Smooth muscle cell (in vitro differentiated cells): ENCODE measurements at regions not wholly inside any gene's neighbourhood (a gene's known extent, or its start where the extent isn't known, plus 50 kb on each side); places are given as distances from the start of the nearest gene placed in this dataset.

Source experiments
- DNase-seq: peaks from one replicate; lab custom pipeline; 2025; ENCODE audit not compliant: unreplicated experiment; lab: John Stamatoyannopoulos, UW
- H2AFZ ChIP-seq: fragments of 200-600 bp; sonication (generic); 2 replicates; pipeline ENCODE4 v1.6.0; 2016; ENCODE audit warnings: antibody characterized with exemption, low read depth, mild to moderate bottlenecking
- H3F3A ChIP-seq: fragments of 200-600 bp; sonication (generic); 2 replicates; pipeline ENCODE4 v1.6.0; 2017; ENCODE audit warnings: antibody characterized with exemption, low read depth
- H3K27ac ChIP-seq: fragments of 200-600 bp; sonication (generic); 2 replicates; pipeline ENCODE4 v1.5.1; 2016; ENCODE audit warnings: low read depth, mild to moderate bottlenecking
- H3K27me3 ChIP-seq: fragments of 200-600 bp; sonication (generic); 2 replicates; pipeline ENCODE4 v1.6.1; 2016; ENCODE audit warnings: low read depth, mild to moderate bottlenecking
- H3K36me3 ChIP-seq: fragments of 200-600 bp; sonication (generic); 2 replicates; pipeline ENCODE4 v1.5.1; 2016; ENCODE audit warnings: low read depth
- H3K4me1 ChIP-seq: fragments of 200-600 bp; sonication (generic); 2 replicates; pipeline ENCODE4 v1.5.1; 2016; ENCODE audit warnings: low read depth
- H3K4me2 ChIP-seq: fragments of 200-600 bp; sonication (generic); 2 replicates; pipeline ENCODE4 v1.6.0; 2016; ENCODE audit warnings: mild to moderate bottlenecking
- H3K4me3 ChIP-seq: fragments of 200-600 bp; sonication (generic); 2 replicates; pipeline ENCODE4 v1.5.1; 2016; ENCODE audit warnings: mild to moderate bottlenecking
- H3K79me2 ChIP-seq: fragments of 200-600 bp; sonication (generic); 2 replicates; pipeline ENCODE4 v1.6.0; 2016; ENCODE audit warnings: low read depth, mild to moderate bottlenecking
- H3K9ac ChIP-seq: fragments of 200-600 bp; sonication (generic); 2 replicates; pipeline ENCODE4 v1.6.0; 2016; ENCODE audit warnings: low read depth
- H3K9me3 ChIP-seq: fragments of 200-600 bp; sonication (generic); replicated peaks from 2 replicates; pipeline ENCODE4 v1.5.1; 2016; ENCODE audit warnings: low read depth
- H4K20me1 ChIP-seq: fragments of 200-600 bp; sonication (generic); 2 replicates; pipeline ENCODE4 v1.6.0; 2016; ENCODE audit warnings: low read depth
- WGBS: methylation state at CpG from one replicate; pipeline ENCODE4 v1.1.7; 2016; ENCODE audit warnings: low lambda C conversion rate; 5-methylcytosine and 5-hydroxymethylcytosine counted together
- TF ChIP-seq, protein P1 (sequence below): fragments of 200-600 bp; sonication (generic); IDR thresholded peaks from 2 replicates; pipeline ENCODE4 v1.5.1; 2017; ENCODE audit warnings: borderline replicate concordance, mild to moderate bottlenecking, antibody characterized with exemption; ENCODE audit not compliant: insufficient read depth, poor library complexity, severe bottlenecking

DNA sequence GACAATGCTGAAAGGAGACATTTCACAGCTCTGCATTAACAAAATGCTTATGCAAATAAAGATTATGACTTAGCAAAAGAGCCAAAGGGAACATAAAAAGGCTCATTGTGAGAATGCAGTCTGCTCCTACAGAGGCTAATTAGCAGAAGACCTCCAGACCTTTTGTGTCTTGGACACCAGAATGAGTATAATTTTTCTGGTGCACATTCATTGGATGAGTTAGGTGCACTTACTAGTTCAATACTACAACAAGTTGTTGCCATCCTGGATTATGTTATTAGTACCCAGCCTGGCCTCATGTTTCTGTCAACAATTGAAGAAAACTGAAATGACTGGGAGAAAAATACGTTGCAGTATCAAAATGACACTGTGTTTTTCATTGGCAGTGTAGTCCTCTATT is 613.2 kb upstream of the CHORDC1 start:
- no peak for DNase-seq
- Histone ChIP-seq H3K9me3 (no peaks in the 10 kb centered on the region), H4K20me1 (no peaks in the 10 kb centered on the region), H3K4me3 (no peak overlapping the region), H3K27ac (no peak overlapping the region), H3K4me2 (no peak overlapping the region), H3K36me3 (no peaks in the 10 kb centered on the region), H3K4me1 (no peaks in the 10 kb centered on the region), H2AFZ (no peak overlapping the region), H3K79me2 (no peaks in the 10 kb centered on the region), H3K9ac (no peak overlapping the region), H3F3A (no peaks in the 10 kb centered on the region), H3K27me3 (no peaks in the 10 kb centered on the region)
- TF ChIP-seq, protein P1, sequence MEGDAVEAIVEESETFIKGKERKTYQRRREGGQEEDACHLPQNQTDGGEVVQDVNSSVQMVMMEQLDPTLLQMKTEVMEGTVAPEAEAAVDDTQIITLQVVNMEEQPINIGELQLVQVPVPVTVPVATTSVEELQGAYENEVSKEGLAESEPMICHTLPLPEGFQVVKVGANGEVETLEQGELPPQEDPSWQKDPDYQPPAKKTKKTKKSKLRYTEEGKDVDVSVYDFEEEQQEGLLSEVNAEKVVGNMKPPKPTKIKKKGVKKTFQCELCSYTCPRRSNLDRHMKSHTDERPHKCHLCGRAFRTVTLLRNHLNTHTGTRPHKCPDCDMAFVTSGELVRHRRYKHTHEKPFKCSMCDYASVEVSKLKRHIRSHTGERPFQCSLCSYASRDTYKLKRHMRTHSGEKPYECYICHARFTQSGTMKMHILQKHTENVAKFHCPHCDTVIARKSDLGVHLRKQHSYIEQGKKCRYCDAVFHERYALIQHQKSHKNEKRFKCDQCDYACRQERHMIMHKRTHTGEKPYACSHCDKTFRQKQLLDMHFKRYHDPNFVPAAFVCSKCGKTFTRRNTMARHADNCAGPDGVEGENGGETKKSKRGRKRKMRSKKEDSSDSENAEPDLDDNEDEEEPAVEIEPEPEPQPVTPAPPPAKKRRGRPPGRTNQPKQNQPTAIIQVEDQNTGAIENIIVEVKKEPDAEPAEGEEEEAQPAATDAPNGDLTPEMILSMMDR: no peak
- 65% methylated on average over 1 of the region's 1 CpG for WGBS

DNA sequence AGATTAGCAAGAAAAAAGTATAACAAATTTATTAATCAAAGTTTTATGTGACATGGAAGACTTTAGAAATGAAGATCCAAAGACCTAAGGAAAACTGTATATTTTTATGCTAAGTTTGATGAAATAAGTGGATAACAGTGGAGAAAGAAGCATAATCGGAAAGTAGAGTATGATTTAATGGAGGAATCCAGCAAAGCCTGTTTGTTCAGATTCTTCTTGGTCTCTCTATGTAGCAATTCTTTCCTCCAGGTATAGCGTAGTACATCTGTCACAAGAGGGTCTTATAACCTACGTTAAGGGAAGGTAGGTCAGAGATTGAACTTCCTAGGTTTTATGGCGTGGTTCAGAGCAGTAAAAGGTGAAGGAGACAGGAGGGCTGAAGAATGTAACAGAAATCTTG is 600.6 kb upstream of the CHORDC1 start:
- H3K9ac ChIP-seq: no peak overlapping the region
- no peak overlapping the region for H3K4me3 ChIP-seq
- H3K4me2 ChIP-seq: no peak overlapping the region
- H2AFZ ChIP-seq: no peak overlapping the region
- no peaks in the 10 kb centered on the region for H3K9me3 ChIP-seq
- no peak for DNase-seq
- H3K27me3 ChIP-seq: no peaks in the 10 kb centered on the region
- WGBS: 63% methylated on average over 4 of the region's 4 CpGs
- TF ChIP-seq, protein P1: no peak
- H3K4me1 ChIP-seq: peaks cover 3% of the 10 kb centered on the region
- H3K36me3 ChIP-seq: no peaks in the 10 kb centered on the region
- H3K79me2 ChIP-seq: no peaks in the 10 kb centered on the region
- no peaks in the 10 kb centered on the region for H4K20me1 ChIP-seq
- H3F3A ChIP-seq: no peaks in the 10 kb centered on the region
- H3K27ac ChIP-seq: no peak overlapping the region

DNA sequence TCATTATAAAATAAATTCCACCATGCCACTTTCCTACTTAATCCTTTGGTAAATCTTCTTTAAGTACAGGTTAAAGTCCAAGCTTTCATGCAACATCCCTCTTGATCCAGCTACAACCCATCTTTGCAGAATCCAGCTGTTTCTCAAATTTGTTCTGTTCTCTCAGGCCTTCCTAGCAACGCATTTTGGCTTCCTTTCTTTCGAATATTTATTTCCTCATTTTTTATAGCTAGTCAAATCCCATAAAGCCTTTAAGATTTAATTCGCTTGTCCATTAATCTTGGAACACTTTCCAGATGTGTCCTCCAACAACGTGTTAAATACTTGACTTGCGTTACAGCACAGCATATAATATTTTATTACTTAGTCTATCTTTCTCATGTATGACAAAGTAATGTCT is 600.1 kb upstream of the CHORDC1 start:
- Histone ChIP-seq H3K9me3 (no peaks in the 10 kb centered on the region), H3K27ac (no peak overlapping the region), H3K27me3 (no peaks in the 10 kb centered on the region), H3F3A (no peaks in the 10 kb centered on the region), H2AFZ (no peak overlapping the region), H3K4me3 (no peak overlapping the region), H3K79me2 (no peaks in the 10 kb centered on the region), H4K20me1 (no peaks in the 10 kb centered on the region), H3K4me2 (no peak overlapping the region), H3K36me3 (no peaks in the 10 kb centered on the region), H3K9ac (no peak overlapping the region), H3K4me1 (peaks cover 3% of the 10 kb centered on the region)
- TF ChIP-seq, protein P1: no peak
- 79% methylated on average over 5 of the region's 5 CpGs for WGBS
- DNase-seq: no peak

DNA sequence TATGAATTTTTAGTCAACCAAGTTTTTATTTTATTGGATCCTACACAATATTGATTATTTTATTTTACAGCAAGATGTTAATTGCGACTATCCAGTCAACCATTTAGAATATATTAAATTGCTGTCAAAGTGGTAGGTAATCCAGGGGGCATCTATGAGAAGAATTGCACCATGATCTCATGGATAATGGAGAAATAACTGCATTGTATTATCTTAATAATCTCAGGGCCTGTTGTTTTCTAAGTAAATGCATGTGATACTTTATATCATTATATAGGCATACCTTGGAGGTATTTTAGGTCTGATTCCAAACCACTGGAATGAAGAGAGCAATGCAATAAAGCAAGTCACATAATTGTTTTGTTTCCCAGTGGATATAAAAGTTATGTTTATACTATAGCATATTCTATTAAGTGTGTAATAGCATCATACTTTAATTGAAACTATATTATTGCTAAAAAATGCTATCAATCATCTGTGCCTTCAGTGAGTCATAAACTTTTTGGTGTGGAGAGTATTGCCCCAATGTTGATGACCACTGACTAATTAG is 595.4 kb upstream of the CHORDC1 start:
- H3K27me3 ChIP-seq: no peaks in the 10 kb centered on the region
- no peaks in the 10 kb centered on the region for H3K36me3 ChIP-seq
- TF ChIP-seq, protein P1: no peak
- DNase-seq: no peak
- H3K27ac ChIP-seq: no peak overlapping the region
- no peak overlapping the region for H3K9ac ChIP-seq
- no peaks in the 10 kb centered on the region for H3K4me1 ChIP-seq
- WGBS: 86% methylated on average over 1 of the region's 1 CpG
- no peaks in the 10 kb centered on the region for H3F3A ChIP-seq
- H3K4me3 ChIP-seq: no peak overlapping the region
- no peak overlapping the region for H3K4me2 ChIP-seq
- no peaks in the 10 kb centered on the region for H3K9me3 ChIP-seq
- H2AFZ ChIP-seq: no peak overlapping the region
- no peaks in the 10 kb centered on the region for H4K20me1 ChIP-seq
- no peaks in the 10 kb centered on the region for H3K79me2 ChIP-seq
